Jurkat, Clone E6-1 (cell line): ENCODE measurements at regions not wholly inside any gene's neighbourhood (a gene's known extent, or its start where the extent isn't known, plus 50 kb on each side); places are given as distances from the start of the nearest gene placed in this dataset.

ENCODE experiments used
- DNase-seq: peaks from one replicate; pipeline ENCODE4 v3.0.0-alpha.2; 2011; ENCODE audit warnings: low read depth, low spot score
- H3K4me3 ChIP-seq: 2 replicates; pipeline ENCODE4 v1.5.1; 2011; ENCODE audit warnings: mild to moderate bottlenecking, low read length, control low read depth, moderate library complexity

- no peak overlapping the region for H3K4me3 ChIP-seq
- DNase-seq = no peak
These were observed 1944.6 kb upstream of the WWC1 start for GRCh38 chr5:166346726-166347374.

GRCh38 chr5:166349046-166349445, 1942.4 kb upstream of the WWC1 start:
- H3K4me3 ChIP-seq = no peak overlapping the region
- DNase-seq = no peak

GRCh38 chr5:166353580-166353979, 1937.9 kb upstream of the WWC1 start:
- no peak overlapping the region for H3K4me3 ChIP-seq
- no peak for DNase-seq

- H3K4me3 ChIP-seq = no peak overlapping the region
- no peak for DNase-seq
These were observed 1937.1 kb upstream of the WWC1 start for GRCh38 chr5:166354332-166354731.

- H3K4me3 ChIP-seq = no peak overlapping the region
- no peak for DNase-seq
These were observed 1935.3 kb upstream of the WWC1 start for GRCh38 chr5:166356096-166356495.

- no peak for DNase-seq
- H3K4me3 ChIP-seq = no peak overlapping the region
These were observed 1933.2 kb upstream of the WWC1 start for GRCh38 chr5:166358127-166358830.

GRCh38 chr5:166363087-166363760, 1928.2 kb upstream of the WWC1 start:
- H3K4me3 ChIP-seq = no peak overlapping the region
- no peak for DNase-seq

GRCh38 chr5:166365164-166365563, 1926.3 kb upstream of the WWC1 start:
- DNase-seq = no peak
- no peak overlapping the region for H3K4me3 ChIP-seq

- H3K4me3 ChIP-seq = no peak overlapping the region
- no peak for DNase-seq
These were observed 1924.1 kb upstream of the WWC1 start for GRCh38 chr5:166367391-166367790.

- DNase-seq = no peak
These were observed 1922.1 kb upstream of the WWC1 start for GRCh38 chr5:166369346-166369745.

GRCh38 chr5:166369807-166370206, 1921.6 kb upstream of the WWC1 start:
- no peak overlapping the region for H3K4me3 ChIP-seq
- DNase-seq = no peak

More at GRCh38 chr5:166369346-166369745, 1922.1 kb upstream of the WWC1 start:
- H3K4me3 ChIP-seq = no peak overlapping the region

- peak; percentile 21 for DNase-seq
- peak overlapping the region; percentile 33 for H3K4me3 ChIP-seq
These were observed 1920.3 kb upstream of the WWC1 start for GRCh38 chr5:166370928-166371690.

- no peak for DNase-seq
- H3K4me3 ChIP-seq = no peak overlapping the region
These were observed 1917.6 kb upstream of the WWC1 start for GRCh38 chr5:166373817-166374216.

GRCh38 chr5:166377756-166378155, 1913.7 kb upstream of the WWC1 start:
- no peak overlapping the region for H3K4me3 ChIP-seq
- no peak for DNase-seq

- no peak for DNase-seq
- no peak overlapping the region for H3K4me3 ChIP-seq
These were observed 1911.9 kb upstream of the WWC1 start for GRCh38 chr5:166379517-166379916.

GRCh38 chr5:166382031-166382430, 1909.4 kb upstream of the WWC1 start:
- no peak overlapping the region for H3K4me3 ChIP-seq
- peak; percentile 2 for DNase-seq

GRCh38 chr5:166398131-166398530, 1893.3 kb upstream of the WWC1 start:
- no peak for DNase-seq
- H3K4me3 ChIP-seq = no peak overlapping the region

- H3K4me3 ChIP-seq = no peak overlapping the region
- no peak for DNase-seq
These were observed 1891.7 kb upstream of the WWC1 start for GRCh38 chr5:166399781-166400180.

GRCh38 chr5:166401391-166401790, 1890.1 kb upstream of the WWC1 start:
- DNase-seq = no peak
- H3K4me3 ChIP-seq = no peak overlapping the region

GRCh38 chr5:166412191-166412590, 1879.3 kb upstream of the WWC1 start:
- no peak overlapping the region for H3K4me3 ChIP-seq
- DNase-seq = no peak
